Loucy (cell line): ENCODE measurements at regions not wholly inside any gene's neighbourhood (a gene's known extent, or its start where the extent isn't known, plus 50 kb on each side); places are given as distances from the start of the nearest gene placed in this dataset.

Experiments
- CTCF ChIP-seq: fragments of 200-600 bp; sonication (generic); conservative IDR thresholded peaks from 2 replicates; pipeline ENCODE4 v1.5.1; 2014; ENCODE audit warnings: mild to moderate bottlenecking, antibody characterized with exemption, low read length
- EZH2phosphoT487 ChIP-seq: fragments of 200-600 bp; IDR thresholded peaks from 2 replicates; pipeline ENCODE4 v1.6.1; 2018; ENCODE audit warnings: antibody characterized with exemption, mild to moderate bottlenecking, moderate library complexity, borderline replicate concordance

DNA sequence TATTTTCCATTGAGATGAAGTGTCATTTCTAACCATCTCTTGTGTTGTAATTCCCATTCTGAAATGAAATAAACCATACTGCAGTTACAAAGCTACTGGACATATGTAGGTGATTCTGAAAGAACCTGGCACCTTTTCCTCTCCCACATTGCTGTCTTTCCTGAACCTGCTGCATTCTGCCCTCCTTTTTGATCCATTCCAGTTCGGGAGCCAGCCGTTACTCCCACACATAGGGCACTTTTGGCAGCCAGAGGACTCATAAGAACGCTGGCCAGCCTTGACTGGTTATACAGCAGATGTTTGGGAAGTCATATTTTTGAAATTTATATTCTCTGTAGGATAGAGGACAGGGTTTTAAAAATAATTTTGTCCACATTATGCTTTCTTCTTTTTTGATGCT is 369.8 kb upstream of the CDH7 start:
- TF ChIP-seq CTCF (no peak), EZH2phosphoT487 (no peak)
